ENCODE measurements at regions not wholly inside any gene's neighbourhood (a gene's known extent, or its start where the extent isn't known, plus 50 kb on each side); places are given as distances from the start of the nearest gene placed in this dataset.
"Not testable (repeated sequence)": the region's sequence is repeated elsewhere in the genome, so short reads cannot be mapped to it uniquely, and the experiment has no call there.

- no peak for TF ChIP-seq POLR2A (IDR thresholded peaks at IDR 0.05; ENCODE audit: low read depth, low read length)
- FAIRE-seq (no peak), DNase-seq (ENCODE audit: insufficient read length, low spot score) (no peak)
These were observed 130.4 kb upstream of the CRBN start for GRCh38 chr3:3309887-3310286.

- TF ChIP-seq POLR2A (IDR thresholded peaks at IDR 0.05; ENCODE audit: low read depth, low read length) = no peak
- FAIRE-seq (no peak), DNase-seq (ENCODE audit: insufficient read length, low spot score) (no peak)
These were observed 129.3 kb upstream of the CRBN start for GRCh38 chr3:3308809-3309208.

GRCh38 chr3:3307491-3307890 lies 128.0 kb upstream of the CRBN start:
- no peak for DNase-seq (ENCODE audit: insufficient read length, low spot score)
- TF ChIP-seq POLR2A (IDR thresholded peaks at IDR 0.05; ENCODE audit: low read depth, low read length) = no peak
- no peak for FAIRE-seq

- FAIRE-seq = no peak
- no peak for DNase-seq (ENCODE audit: insufficient read length, low spot score)
- no peak for TF ChIP-seq POLR2A (IDR thresholded peaks at IDR 0.05; ENCODE audit: low read depth, low read length)
These were observed 126.3 kb upstream of the CRBN start for GRCh38 chr3:3305841-3306240.

GRCh38 chr3:3305084-3305483 lies 125.6 kb upstream of the CRBN start:
- FAIRE-seq (no peak), DNase-seq (ENCODE audit: insufficient read length, low spot score) (no peak)
- no peak for TF ChIP-seq POLR2A (IDR thresholded peaks at IDR 0.05; ENCODE audit: low read depth, low read length)

DNA sequence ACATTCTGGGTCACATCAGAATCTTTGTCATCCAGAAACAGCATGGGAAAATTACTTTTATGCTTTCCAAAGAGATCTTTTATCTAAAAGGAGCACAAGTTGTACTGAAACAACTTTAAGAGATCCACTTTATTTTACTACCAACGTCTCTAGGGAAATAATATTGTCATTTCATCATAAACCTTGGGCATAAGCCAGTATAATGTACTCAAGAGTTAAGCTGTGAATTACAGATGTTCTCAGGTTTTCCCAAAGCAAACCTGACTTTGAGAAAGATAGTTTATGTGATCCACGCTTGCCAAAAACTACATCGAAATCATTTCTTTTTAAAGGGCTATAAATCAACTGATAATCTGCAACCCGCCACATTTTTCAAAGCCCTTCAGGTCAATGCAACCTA lies 124.1 kb upstream of the CRBN start:
- DNase-seq (ENCODE audit: insufficient read length, low spot score) (no peak), FAIRE-seq (no peak)
- TF ChIP-seq POLR2A (IDR thresholded peaks at IDR 0.05; ENCODE audit: low read depth, low read length) = no peak

GRCh38 chr3:3302964-3303363 lies 123.5 kb upstream of the CRBN start:
- no peak for TF ChIP-seq POLR2A (IDR thresholded peaks at IDR 0.05; ENCODE audit: low read depth, low read length)
- DNase-seq (ENCODE audit: insufficient read length, low spot score) (no peak), FAIRE-seq (no peak)

DNA sequence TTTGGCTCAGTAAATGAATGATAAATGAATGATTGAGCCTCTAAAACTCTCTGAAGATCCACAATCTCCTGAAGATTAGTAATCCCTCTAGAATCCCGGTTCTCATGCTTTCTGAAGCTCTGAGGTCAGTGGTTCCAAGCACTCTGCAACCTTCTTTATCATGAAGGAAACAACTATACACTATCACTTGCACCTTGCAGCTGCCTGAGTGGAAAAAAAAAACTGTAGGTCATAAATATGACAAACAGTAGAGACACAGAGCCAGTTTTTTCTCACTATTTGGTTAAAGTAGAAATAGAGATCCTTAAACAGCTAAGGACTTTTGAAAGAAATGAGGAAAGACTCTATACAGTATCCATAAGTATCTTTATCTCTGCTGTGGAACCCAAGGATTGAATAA lies 122.0 kb upstream of the CRBN start:
- FAIRE-seq = no peak
- no peak for TF ChIP-seq POLR2A (IDR thresholded peaks at IDR 0.05; ENCODE audit: low read depth, low read length)

GRCh38 chr3:3296979-3297381 lies 117.5 kb upstream of the CRBN start:
- TF ChIP-seq POLR2A (IDR thresholded peaks at IDR 0.05; ENCODE audit: low read depth, low read length) = no peak
- DNase-seq (ENCODE audit: insufficient read length, low spot score) (no peak), FAIRE-seq (no peak)

More for the DNA sequence above, 122.0 kb upstream of the CRBN start:
- no peak for DNase-seq (ENCODE audit: insufficient read length, low spot score)

DNA sequence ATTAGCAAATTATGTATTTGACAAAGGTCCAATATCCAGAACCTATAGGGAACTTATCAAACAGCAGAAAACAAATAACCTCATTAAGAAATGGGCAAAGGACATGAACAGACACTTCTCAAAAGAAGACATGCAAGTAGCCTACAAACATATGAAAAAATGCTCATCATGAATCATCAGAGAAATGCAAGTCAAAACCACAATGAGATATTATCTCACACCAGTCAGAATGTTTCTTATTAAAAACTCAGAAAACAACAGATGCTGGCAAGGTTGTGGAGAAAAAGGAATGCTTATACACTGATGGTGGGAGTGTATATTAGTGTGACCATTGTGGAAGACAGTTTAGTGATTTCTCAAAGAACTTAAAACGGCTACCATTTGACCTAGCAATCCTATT lies 116.1 kb upstream of the CRBN start:
- no peak for TF ChIP-seq POLR2A (IDR thresholded peaks at IDR 0.05; ENCODE audit: low read depth, low read length)
- DNase-seq (ENCODE audit: insufficient read length, low spot score) (no peak), FAIRE-seq (no peak)

- not testable (repeated sequence) for DNase-seq (ENCODE audit: insufficient read length, low spot score); FAIRE-seq
These were observed 112.3 kb upstream of the CRBN start for GRCh38 chr3:3291756-3292283.

- FAIRE-seq = no peak
- no peak for DNase-seq (ENCODE audit: insufficient read length, low spot score)
- no peak for TF ChIP-seq POLR2A (IDR thresholded peaks at IDR 0.05; ENCODE audit: low read depth, low read length)
These were observed 108.8 kb upstream of the CRBN start for GRCh38 chr3:3288255-3288654.

- no peak for FAIRE-seq
- DNase-seq (ENCODE audit: insufficient read length, low spot score) = no peak
- TF ChIP-seq POLR2A (IDR thresholded peaks at IDR 0.05; ENCODE audit: low read depth, low read length) = no peak
These were observed 106.5 kb upstream of the CRBN start for GRCh38 chr3:3286014-3286413.

DNA sequence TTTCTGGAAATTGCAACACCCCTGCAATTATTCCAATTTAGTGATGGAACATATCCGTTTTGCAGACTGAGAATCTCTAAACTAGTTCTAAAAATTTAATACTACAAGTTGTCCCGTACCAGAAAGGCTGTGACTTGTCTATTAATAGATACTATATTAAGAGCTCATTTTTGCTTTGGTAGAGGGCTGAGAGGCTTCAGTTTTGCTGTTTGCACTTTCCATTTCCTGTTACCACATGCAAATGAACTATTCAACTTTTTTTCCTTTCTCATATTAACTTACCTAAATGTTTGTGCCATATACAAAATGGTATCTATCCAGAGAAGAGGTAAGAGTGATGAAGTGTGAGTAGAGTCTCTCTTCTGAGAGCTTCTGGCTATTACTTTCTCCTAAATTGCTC lies 101.5 kb upstream of the CRBN start:
- FAIRE-seq = no peak
- no peak for TF ChIP-seq POLR2A (IDR thresholded peaks at IDR 0.05; ENCODE audit: low read depth, low read length)
- no peak for DNase-seq (ENCODE audit: insufficient read length, low spot score)

- FAIRE-seq = no peak
These were observed 100.9 kb upstream of the CRBN start for GRCh38 chr3:3280396-3280795.

GRCh38 chr3:3278073-3278472 lies 98.6 kb upstream of the CRBN start:
- FAIRE-seq (no peak), DNase-seq (ENCODE audit: insufficient read length, low spot score) (no peak)
- no peak for TF ChIP-seq POLR2A (IDR thresholded peaks at IDR 0.05; ENCODE audit: low read depth, low read length)

More at GRCh38 chr3:3280396-3280795, 100.9 kb upstream of the CRBN start:
- TF ChIP-seq POLR2A (IDR thresholded peaks at IDR 0.05; ENCODE audit: low read depth, low read length) = no peak
- DNase-seq (ENCODE audit: insufficient read length, low spot score) = no peak

Data from H54 (cell line).